GM12878 (cell line): ENCODE measurements at regions not wholly inside any gene's neighbourhood (a gene's known extent, or its start where the extent isn't known, plus 50 kb on each side); places are given as distances from the start of the nearest gene placed in this dataset.

Experiments used
- EP300 ChIP-seq, 2 experiments: fragments of 150-350 bp in 1 of 2; IDR thresholded peaks; 2 replicates each; pipeline ENCODE4 v1.6.1; 2011 to 2012; ENCODE audit warnings: low read depth in 2 of 2, low read length in 2 of 2, borderline replicate concordance in 1 of 2, improper control_type of control experiment in 1 of 2, inconsistent platforms in 1 of 2; ENCODE audit not compliant: control insufficient read depth in 1 of 2
- SP1 ChIP-seq: IDR thresholded peaks from one replicate; pipeline ENCODE4 v1.6.1; 2011; ENCODE audit warnings: low read depth, low read length

DNA sequence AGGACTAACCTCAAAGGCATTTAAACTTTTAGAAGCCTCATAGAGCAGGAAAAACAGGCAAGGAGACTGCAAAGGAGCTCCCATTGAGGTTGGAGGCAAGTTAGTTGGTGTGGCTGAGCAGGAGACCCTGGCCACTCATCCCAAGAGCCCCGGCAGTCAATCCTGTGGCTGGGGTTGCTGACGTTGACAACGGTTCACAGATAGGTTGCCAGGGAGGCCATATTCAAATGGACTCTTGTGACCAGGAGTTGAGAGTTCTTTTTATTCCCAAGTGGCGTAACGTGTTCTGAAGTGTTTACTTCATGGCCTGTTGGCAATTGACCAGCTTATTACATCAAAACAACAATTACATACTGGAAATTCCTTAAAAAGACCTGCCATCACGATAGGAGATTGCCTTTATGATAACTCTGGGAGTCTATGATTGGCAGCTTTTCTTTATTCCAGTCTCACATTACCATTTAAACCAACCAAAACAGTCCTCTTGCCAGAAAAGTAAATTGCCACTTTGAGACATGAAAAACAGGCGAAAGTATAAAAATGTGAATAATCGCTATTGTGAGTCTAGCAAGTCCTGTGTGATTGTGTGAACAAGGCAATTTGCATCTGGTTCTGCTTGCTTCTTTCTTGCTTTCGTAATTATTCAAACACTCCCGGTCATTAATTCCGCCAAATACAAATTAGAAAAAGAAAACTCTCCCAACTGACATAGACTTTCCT lies 394.9 kb downstream of the MED10 start:
- TF ChIP-seq EP300 (IDR thresholded peaks at IDR 0.05; ENCODE audit: borderline replicate concordance in 1 of 2, control insufficient read depth in 1 of 2, low read depth in 2 of 2, low read length in 2 of 2) (no peak), SP1 (no peak)
